Sigmoid colon (tissue), 4 donors: ENCODE measurements at regions not wholly inside any gene's neighbourhood (a gene's known extent, or its start where the extent isn't known, plus 50 kb on each side); places are given as distances from the start of the nearest gene placed in this dataset.

Experiments used
- EP300 ChIP-seq, 4 donors: sonication (generic); formaldehyde crosslinking; IDR thresholded peaks; one replicate each; pipeline ENCODE4 v1.6.1; 2017; ENCODE audit warnings: antibody characterized with exemption in 4 of 4
- POLR2A ChIP-seq, 2 donors: fragments of 450-650 bp; IDR thresholded peaks; one replicate each; pipeline ENCODE4 v1.6.1; 2016; ENCODE audit warnings: antibody characterized with exemption in 2 of 2, mild to moderate bottlenecking in 2 of 2, moderate library complexity in 2 of 2
- POLR2AphosphoS5 ChIP-seq, 4 donors: sonication (generic); formaldehyde crosslinking; IDR thresholded peaks; one replicate each; pipeline ENCODE4 v1.6.1; 2017; ENCODE audit warnings: antibody characterized with exemption in 4 of 4

- TF ChIP-seq POLR2AphosphoS5 (IDR thresholded peaks at IDR 0.05) (no peak), POLR2A (IDR thresholded peaks at IDR 0.05) (no peak), EP300 (IDR thresholded peaks at IDR 0.05) (no peak)
These were observed 238.8 kb downstream of the ZNF608 start for GRCh38 chr5:124507688-124508087.
